GM12892 (cell line): ENCODE measurements at regions not wholly inside any gene's neighbourhood (a gene's known extent, or its start where the extent isn't known, plus 50 kb on each side); places are given as distances from the start of the nearest gene placed in this dataset.

Source experiments
- POLR2A ChIP-seq: IDR thresholded peaks from 2 replicates; pipeline ENCODE4 v1.6.1; 2011; ENCODE audit warnings: low read depth, low read length, control low read depth
- TAF1 ChIP-seq: IDR thresholded peaks from 2 replicates; pipeline ENCODE4 v1.6.1; 2011; ENCODE audit warnings: low read depth, mild to moderate bottlenecking, control low read depth, low read length, borderline replicate concordance

GRCh38 chr10:121317374-121317773 lies 280.9 kb downstream of the FGFR2 start:
- no peak for TF ChIP-seq POLR2A
- TF ChIP-seq TAF1: no peak
